Stimulated activated CD4-positive, alpha-beta T cell treated with anti-CD3 and anti-CD28 coated beads, Interleukin-4, amount 100 ng/mL, for 24 hours (primary cell): ENCODE measurements at regions not wholly inside any gene's neighbourhood (a gene's known extent, or its start where the extent isn't known, plus 50 kb on each side); places are given as distances from the start of the nearest gene placed in this dataset.

Experiments
- DNase-seq: peaks from one replicate; pipeline ENCODE4 v3.0.0-alpha.2; 2020

- DNase-seq: no peak
Measured at GRCh38 chr2:2389215-2389614, 58.1 kb upstream of the MYT1L start.
